Muscle of leg (tissue), 3 donors: ENCODE measurements at regions not wholly inside any gene's neighbourhood (a gene's known extent, or its start where the extent isn't known, plus 50 kb on each side); places are given as distances from the start of the nearest gene placed in this dataset.
A peak's percentile ranks its signal among the peaks of the same experiment; 100 is the strongest.

Experiments used
- DNase-seq: peaks from one replicate; pipeline ENCODE4 v3.0.0; 2013
- H3K27ac ChIP-seq: one replicate; pipeline ENCODE4 v1.5.1; 2013; ENCODE audit warnings: mild to moderate bottlenecking, low read length, control low read depth
- H3K27me3 ChIP-seq: one replicate; pipeline ENCODE4 v1.6.1; 2013; ENCODE audit warnings: low read length; ENCODE audit not compliant: control insufficient read depth, insufficient read depth
- H3K36me3 ChIP-seq: one replicate; pipeline ENCODE4 v1.6.1; 2013; ENCODE audit warnings: low read length; ENCODE audit not compliant: control insufficient read depth, insufficient read depth
- H3K4me1 ChIP-seq: one replicate; pipeline ENCODE4 v1.6.1; 2013; ENCODE audit warnings: low read length; ENCODE audit not compliant: control insufficient read depth, insufficient read depth
- H3K4me3 ChIP-seq: one replicate; pipeline ENCODE4 v1.5.1; 2013; ENCODE audit warnings: low read length, control low read depth
- H3K9me3 ChIP-seq: replicated peaks from 2 replicates; pipeline ENCODE4 v1.6.1; 2013; ENCODE audit warnings: low read depth, low read length; ENCODE audit not compliant: control insufficient read depth
- WGBS: methylation state at CpG from one replicate; pipeline ENCODE4 v1.1.5; 2013; ENCODE audit warnings: missing lambda C conversion rate; ENCODE audit not compliant: insufficient coverage; 5-methylcytosine and 5-hydroxymethylcytosine counted together

- Histone ChIP-seq H3K36me3 (no peaks in the 10 kb centered on the region), H3K27ac (no peak overlapping the region), H3K4me1 (no peaks in the 10 kb centered on the region), H3K27me3 (no peaks in the 10 kb centered on the region), H3K4me3 (no peak overlapping the region), H3K9me3 (no peaks in the 10 kb centered on the region)
- 83% methylated on average over 1 of the region's 5 CpGs for WGBS
- no peak for DNase-seq
Measured at GRCh38 chr4:163603257-163603656, 108.8 kb downstream of the TMA16 start.

DNA sequence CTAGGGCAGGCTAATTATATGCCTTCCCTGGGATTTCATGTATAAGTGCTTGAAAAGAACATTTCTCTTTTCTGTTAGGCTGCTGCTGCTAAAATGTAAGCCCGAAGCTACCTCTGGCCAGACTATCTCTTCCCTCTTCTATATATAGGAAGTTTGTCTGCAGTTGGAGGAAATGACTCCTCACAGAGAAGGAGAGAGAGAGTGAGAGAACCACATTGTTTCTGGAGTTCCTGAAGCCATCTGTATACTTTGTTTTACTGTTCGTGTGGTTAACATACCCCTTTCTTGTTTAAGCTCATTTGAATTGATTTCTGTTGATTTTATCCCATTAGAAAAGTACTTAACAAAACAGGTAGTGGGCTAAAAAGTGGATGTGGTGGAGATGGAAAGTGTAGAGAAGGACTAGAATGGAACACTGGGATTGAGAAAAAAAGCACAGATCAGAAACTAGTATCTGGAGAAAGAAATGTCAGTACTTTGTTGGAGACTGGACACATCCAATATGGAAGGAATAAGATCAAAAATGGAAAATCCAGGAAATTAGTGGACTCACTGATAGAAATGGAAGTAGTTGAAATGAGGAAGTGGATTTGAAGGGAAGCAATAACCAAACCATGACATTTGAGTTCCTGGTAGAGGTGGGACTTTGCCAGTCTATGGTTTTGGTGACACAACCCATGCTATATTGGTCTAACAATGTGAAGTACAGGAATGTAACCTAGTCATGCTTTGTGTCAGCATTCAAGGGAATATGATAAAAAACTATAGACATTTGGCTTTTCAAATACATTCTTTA lies 112.6 kb downstream of the TMA16 start:
- Histone ChIP-seq H3K36me3 (no peaks in the 10 kb centered on the region), H3K27ac (no peak overlapping the region), H3K9me3 (no peaks in the 10 kb centered on the region), H3K27me3 (no peaks in the 10 kb centered on the region), H3K4me1 (no peaks in the 10 kb centered on the region), H3K4me3 (no peak overlapping the region)
- WGBS: no CpG with 5 or more reads among the region's 2 CpGs
- peak; percentile 40 for DNase-seq

GRCh38 chr4:163609019-163609418 lies 114.5 kb downstream of the TMA16 start:
- no peak overlapping the region for H3K4me3 ChIP-seq
- no peak for DNase-seq
- no peaks in the 10 kb centered on the region for H3K36me3 ChIP-seq
- H3K9me3 ChIP-seq: no peaks in the 10 kb centered on the region
- H3K27me3 ChIP-seq: no peaks in the 10 kb centered on the region
- no peaks in the 10 kb centered on the region for H3K4me1 ChIP-seq
- WGBS: no CpG with 5 or more reads among the region's 2 CpGs
- no peak overlapping the region for H3K27ac ChIP-seq

DNA sequence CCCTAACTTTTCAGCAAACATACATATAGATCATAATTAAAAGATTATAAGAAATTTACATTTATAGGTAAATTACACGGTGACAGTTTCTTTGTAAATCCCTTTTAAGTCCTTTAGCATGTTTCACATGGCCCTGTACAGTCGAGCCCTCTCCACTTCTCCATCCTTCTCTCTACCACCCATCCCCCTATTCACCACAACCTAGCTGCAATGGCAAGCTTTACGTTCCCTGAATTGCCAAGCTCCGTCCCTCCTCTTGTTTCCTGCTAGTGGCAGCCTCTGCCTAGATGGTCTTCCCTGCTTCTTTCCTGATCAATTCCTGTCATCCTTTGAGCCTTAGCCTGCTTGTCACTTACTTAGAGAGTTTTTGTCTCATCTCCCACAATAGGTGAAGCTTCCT lies 116.2 kb downstream of the TMA16 start:
- 54% methylated on average over 3 of the region's 4 CpGs for WGBS
- H3K4me1 ChIP-seq: no peaks in the 10 kb centered on the region
- H3K36me3 ChIP-seq: no peaks in the 10 kb centered on the region
- H3K4me3 ChIP-seq: peak overlapping the region; percentile 7
- DNase-seq: peak; percentile 11
- H3K27me3 ChIP-seq: no peaks in the 10 kb centered on the region
- H3K9me3 ChIP-seq: no peaks in the 10 kb centered on the region
- no peak overlapping the region for H3K27ac ChIP-seq

GRCh38 chr4:163611182-163611581 lies 116.7 kb downstream of the TMA16 start:
- no peaks in the 10 kb centered on the region for H3K4me1 ChIP-seq
- H3K4me3 ChIP-seq: no peak overlapping the region
- no peaks in the 10 kb centered on the region for H3K36me3 ChIP-seq
- H3K9me3 ChIP-seq: no peaks in the 10 kb centered on the region
- no peak overlapping the region for H3K27ac ChIP-seq
- no peaks in the 10 kb centered on the region for H3K27me3 ChIP-seq
- DNase-seq: peak; percentile 37
- WGBS: no CpG with 5 or more reads among the region's 3 CpGs

DNA sequence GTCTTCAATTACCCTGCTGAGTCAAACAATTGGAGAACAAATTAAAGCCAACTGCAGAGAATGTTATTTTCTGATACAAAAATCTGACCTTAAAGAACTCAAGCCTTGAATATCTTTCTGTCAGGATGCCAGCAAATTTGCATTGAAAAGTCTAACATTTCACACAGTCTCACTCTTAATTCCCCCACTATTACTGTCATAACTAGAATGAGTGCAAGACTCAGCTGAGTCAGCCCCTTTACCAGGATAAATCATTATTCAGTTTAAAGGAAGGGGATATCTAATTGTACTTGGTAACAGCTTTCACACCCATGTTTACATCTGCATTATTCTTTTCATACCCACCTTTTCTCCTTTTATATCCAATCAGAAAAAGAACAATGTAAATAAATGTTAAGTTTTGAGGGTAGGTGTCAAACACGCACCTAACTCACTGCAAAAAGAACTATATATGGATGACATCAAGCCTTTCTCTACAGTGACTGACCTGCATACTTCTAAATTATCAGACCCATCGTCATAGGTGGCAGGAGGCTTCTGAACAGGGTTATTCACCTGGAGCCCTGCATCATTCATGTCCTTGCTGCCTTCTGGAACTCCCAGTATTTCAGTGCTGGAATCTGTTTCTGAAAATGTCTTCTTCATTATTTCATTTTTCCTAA lies 117.4 kb downstream of the TMA16 start:
- WGBS: no CpG with 5 or more reads among the region's 2 CpGs
- peak overlapping the region; percentile 22 for H3K4me3 ChIP-seq
- H3K27ac ChIP-seq: no peak overlapping the region
- DNase-seq: no peak
- no peaks in the 10 kb centered on the region for H3K9me3 ChIP-seq
- H3K27me3 ChIP-seq: no peaks in the 10 kb centered on the region
- H3K4me1 ChIP-seq: no peaks in the 10 kb centered on the region
- no peaks in the 10 kb centered on the region for H3K36me3 ChIP-seq

DNA sequence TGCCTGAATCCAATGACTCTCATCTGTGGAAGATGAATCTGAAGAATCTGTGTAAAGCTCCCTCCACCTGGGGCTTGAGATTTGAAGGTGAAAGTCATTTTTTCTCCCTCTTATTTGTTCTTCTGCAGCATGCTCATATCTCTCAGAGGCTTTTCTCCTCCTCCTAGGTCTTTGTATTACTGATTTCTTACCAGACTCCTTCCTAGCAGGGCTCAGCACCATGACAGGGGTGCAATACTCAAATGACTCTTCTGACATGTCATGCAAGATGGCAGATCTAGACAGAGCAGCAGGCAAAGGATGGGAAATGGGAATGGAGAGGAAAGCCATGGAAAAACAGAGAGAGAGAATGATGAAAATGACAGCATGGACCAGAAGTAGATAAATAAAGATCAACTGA lies 118.3 kb downstream of the TMA16 start:
- no peaks in the 10 kb centered on the region for H3K9me3 ChIP-seq
- no peak overlapping the region for H3K27ac ChIP-seq
- H3K4me3 ChIP-seq: peak overlapping the region; percentile 15

GRCh38 chr4:163613383-163613782 lies 118.9 kb downstream of the TMA16 start:
- no peaks in the 10 kb centered on the region for H3K4me1 ChIP-seq
- no CpG with 5 or more reads among the region's 3 CpGs for WGBS
- DNase-seq: peak; percentile 58
- H3K27ac ChIP-seq: no peak overlapping the region
- H3K36me3 ChIP-seq: no peaks in the 10 kb centered on the region
- H3K9me3 ChIP-seq: no peaks in the 10 kb centered on the region
- H3K27me3 ChIP-seq: no peaks in the 10 kb centered on the region
- no peak overlapping the region for H3K4me3 ChIP-seq

More for the DNA sequence above, 118.3 kb downstream of the TMA16 start:
- H3K27me3 ChIP-seq: no peaks in the 10 kb centered on the region
- H3K4me1 ChIP-seq: no peaks in the 10 kb centered on the region
- no peaks in the 10 kb centered on the region for H3K36me3 ChIP-seq
- no peak for DNase-seq

- no peaks in the 10 kb centered on the region for H3K4me1 ChIP-seq
- H3K27ac ChIP-seq: no peak overlapping the region
- H3K36me3 ChIP-seq: no peaks in the 10 kb centered on the region
- no peak overlapping the region for H3K4me3 ChIP-seq
- no peaks in the 10 kb centered on the region for H3K27me3 ChIP-seq
- WGBS: 86% methylated on average over 2 of the region's 3 CpGs
- no peak for DNase-seq
- no peaks in the 10 kb centered on the region for H3K9me3 ChIP-seq
Measured at GRCh38 chr4:163614866-163615265, 120.4 kb downstream of the TMA16 start.

- H3K27ac ChIP-seq: no peak overlapping the region
- no peaks in the 10 kb centered on the region for H3K4me1 ChIP-seq
- no peaks in the 10 kb centered on the region for H3K36me3 ChIP-seq
- no peak for DNase-seq
- WGBS: 77% methylated on average over 4 of the region's 4 CpGs
- H3K4me3 ChIP-seq: no peak overlapping the region
- no peaks in the 10 kb centered on the region for H3K27me3 ChIP-seq
- no peaks in the 10 kb centered on the region for H3K9me3 ChIP-seq
Measured at GRCh38 chr4:163618845-163619244, 124.4 kb downstream of the TMA16 start.
